A673 (cell line): ENCODE measurements at regions not wholly inside any gene's neighbourhood (a gene's known extent, or its start where the extent isn't known, plus 50 kb on each side); places are given as distances from the start of the nearest gene placed in this dataset.

Source experiments
- BruUV-seq: library from RNA; stranded (reverse); fragments of 400-500 nt; replicated peaks from 2 replicates; lab custom pipeline; 2021; lab: Mats Ljungman, UMichigan
- CTCF ChIA-PET: fragments of 300-600 bp; sonication (Branson Sonifier 250); formaldehyde crosslinking; loops from one replicate; lab custom pipeline; 2022; ENCODE audit warnings: antibody characterized with exemption; lab: Charles Lee
- POLR2A ChIA-PET: fragments of 300-600 bp; sonication (Branson Sonifier 250); formaldehyde crosslinking; loops from one replicate; lab custom pipeline; 2022; ENCODE audit warnings: antibody characterized with exemption; ENCODE audit not compliant: low non-redundant PET; lab: Charles Lee
- DNase-seq: peaks from one replicate; pipeline ENCODE4 v3.0.0-alpha.2; 2015; ENCODE audit warnings: low spot score
- H3K27ac ChIP-seq: fragments of 200-600 bp; sonication (generic); 2 replicates; pipeline ENCODE4 v1.5.1; 2016; ENCODE audit warnings: mixed run types, low read depth, mild to moderate bottlenecking, mixed read lengths, antibody characterized with exemption, low read length; ENCODE audit not compliant: poor library complexity, severe bottlenecking
- H3K27me3 ChIP-seq: fragments of 200-600 bp; sonication (generic); replicated peaks from 2 replicates; pipeline ENCODE4 v1.6.1; 2017; ENCODE audit warnings: mixed run types, low read depth, mild to moderate bottlenecking, mixed read lengths, antibody characterized with exemption, low read length; ENCODE audit not compliant: insufficient read depth, poor library complexity
- H3K36me3 ChIP-seq: fragments of 200-600 bp; sonication (generic); 2 replicates; pipeline ENCODE4 v1.6.1; 2016; ENCODE audit warnings: mixed run types, mild to moderate bottlenecking, mixed read lengths, antibody characterized with exemption, low read length; ENCODE audit not compliant: insufficient read depth, poor library complexity, severe bottlenecking
- H3K4me1 ChIP-seq: fragments of 200-600 bp; sonication (generic); 2 replicates; pipeline ENCODE4 v1.6.1; 2017; ENCODE audit warnings: mixed run types, mild to moderate bottlenecking, mixed read lengths, antibody characterized with exemption, low read length; ENCODE audit not compliant: insufficient read depth, poor library complexity, severe bottlenecking
- H3K4me3 ChIP-seq: fragments of 200-600 bp; sonication (generic); 2 replicates; pipeline ENCODE4 v1.5.1; 2016; ENCODE audit warnings: low read depth, mixed run types, mild to moderate bottlenecking, mixed read lengths, low read length; ENCODE audit not compliant: poor library complexity, severe bottlenecking
- H3K9me3 ChIP-seq: fragments of 200-600 bp; sonication (generic); 2 replicates; pipeline ENCODE4 v1.6.1; 2016; ENCODE audit warnings: mixed run types, low read depth, mild to moderate bottlenecking, mixed read lengths, antibody characterized with exemption, low read length; ENCODE audit not compliant: poor library complexity, severe bottlenecking
- CTCF ChIP-seq: fragments of 300-800, 200-600 bp; sonication (generic); conservative IDR thresholded peaks from 2 replicates; pipeline ENCODE4 v1.5.1; 2017; ENCODE audit warnings: low read depth, mild to moderate bottlenecking, antibody characterized with exemption, low read length, moderate library complexity, mixed read lengths
- EZH2 ChIP-seq: fragments of 200-600 bp; sonication (generic); IDR thresholded peaks from 2 replicates; pipeline ENCODE4 v1.6.1; 2017; ENCODE audit warnings: borderline replicate concordance, low read depth, mild to moderate bottlenecking, mixed read lengths, antibody characterized with exemption, low read length; ENCODE audit not compliant: poor library complexity, severe bottlenecking
- intact Hi-C: fragments of 100-400 bp; cut with micrococcal nuclease; formaldehyde crosslinking; loops from one replicate; pipeline ENCODE4 v1.10.0; 2022; ENCODE audit not compliant: unreplicated experiment

DNA sequence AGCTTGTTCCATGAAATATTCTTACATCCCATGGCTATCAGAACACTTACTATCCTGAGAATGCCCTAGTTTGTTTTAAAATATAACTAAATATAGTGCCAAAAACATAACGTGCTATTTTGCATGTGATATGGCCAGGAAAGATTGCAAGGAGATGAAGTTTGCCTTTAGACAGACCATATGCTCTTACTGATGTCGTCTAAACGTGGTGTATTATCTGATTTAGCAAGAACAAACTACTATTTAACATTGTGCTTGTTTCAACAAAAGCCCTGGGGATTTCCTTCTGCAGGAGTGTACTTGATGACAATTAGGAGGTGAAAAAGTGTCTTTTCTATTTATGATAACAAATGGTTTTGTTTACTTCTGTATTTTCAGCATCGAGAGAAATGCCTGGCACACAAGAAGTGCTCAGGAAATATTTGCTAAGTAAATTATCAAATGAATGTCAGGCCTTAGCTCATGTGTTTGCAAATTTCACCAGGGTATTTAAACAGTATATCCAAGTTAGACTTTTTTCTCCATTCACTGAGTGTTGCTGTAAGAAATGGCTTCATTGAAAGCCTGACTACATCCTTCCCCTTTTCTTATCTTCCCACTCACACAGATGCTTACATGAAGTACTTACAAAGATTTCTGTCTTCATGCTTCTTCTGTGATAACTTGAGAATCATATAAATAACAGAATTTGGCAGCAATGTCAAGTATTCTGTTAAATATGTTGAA, 1033.6 kb downstream of the CDH8 start:
- no peak for DNase-seq
- ChIA-PET POLR2A (no interaction called here), CTCF (no interaction called here)
- Histone ChIP-seq H3K27me3 (no peaks in the 10 kb centered on the region), H3K4me1 (no peaks in the 10 kb centered on the region), H3K9me3 (no peaks in the 10 kb centered on the region), H3K27ac (no peak overlapping the region), H3K4me3 (no peak overlapping the region), H3K36me3 (no peaks in the 10 kb centered on the region)
- intact Hi-C loops = loop anchor here (10.0 kb wide), 1 partner anchor 1122 kb away; no protein-coding TSS in a partner anchor
- TF ChIP-seq EZH2 (no peak), CTCF (no peak)
- BruUV-seq = no TSS peak

- intact Hi-C loops = no loop called here
- POLR2A ChIA-PET = no interaction called here
- Histone ChIP-seq H3K27me3 (peaks cover 5% of the 10 kb centered on the region), H3K4me3 (no peak overlapping the region), H3K4me1 (peaks cover 7% of the 10 kb centered on the region), H3K9me3 (no peaks in the 10 kb centered on the region), H3K36me3 (no peaks in the 10 kb centered on the region), H3K27ac (no peak overlapping the region)
- no TSS peak for BruUV-seq
- TF ChIP-seq EZH2 (no peak), CTCF (peak; percentile 46)
- DNase-seq = peak; percentile 22
- CTCF ChIA-PET = no interaction called here
Measured at GRCh38 chr16:60991886-60992285, 1044.4 kb downstream of the CDH8 start.

DNA sequence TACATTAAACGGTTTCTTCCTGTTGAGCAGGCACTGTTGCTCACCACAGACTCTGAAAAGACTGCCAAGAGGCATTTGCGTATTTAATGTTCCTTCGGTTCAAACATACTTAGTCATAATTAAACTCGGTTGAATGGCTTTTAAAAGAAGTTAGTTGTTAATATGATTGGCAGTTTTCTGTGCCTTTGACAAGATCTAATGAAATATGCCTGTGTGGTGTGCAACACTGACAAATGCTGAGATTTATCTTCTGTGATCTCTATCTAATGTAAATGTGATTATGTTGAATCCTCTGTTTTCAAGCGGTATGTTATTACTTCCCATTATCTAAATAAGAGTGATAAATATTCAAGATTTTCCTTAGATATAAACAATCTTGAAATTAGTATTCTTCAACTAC, 1046.6 kb downstream of the CDH8 start:
- Histone ChIP-seq H3K9me3 (no peaks in the 10 kb centered on the region), H3K36me3 (no peaks in the 10 kb centered on the region), H3K4me1 (peaks cover 7% of the 10 kb centered on the region), H3K27me3 (peaks cover 11% of the 10 kb centered on the region), H3K4me3 (no peak overlapping the region), H3K27ac (no peak overlapping the region)
- intact Hi-C loops = no loop called here
- peak; percentile 45 for DNase-seq
- CTCF ChIA-PET = no interaction called here
- POLR2A ChIA-PET = no interaction called here
- no peak for TF ChIP-seq EZH2
- no peak for TF ChIP-seq CTCF
- no TSS peak for BruUV-seq
